ENCODE measurements at regions not wholly inside any gene's neighbourhood (a gene's known extent, or its start where the extent isn't known, plus 50 kb on each side); places are given as distances from the start of the nearest gene placed in this dataset.
"Not testable (repeated sequence)": the region's sequence is repeated elsewhere in the genome, so short reads cannot be mapped to it uniquely, and the experiment has no call there.

GRCh38 chr13:50286324-50286723 is 271.1 kb downstream of the KCNRG start:
- Histone ChIP-seq H3K36me3 (ENCODE audit: control insufficient read depth in 3 of 3, insufficient read depth in 3 of 3, low read length in 3 of 3) (no peaks in the 10 kb centered on the region), H3K4me1 (ENCODE audit: control insufficient read depth in 3 of 3, insufficient read depth in 3 of 3, low read length in 3 of 3) (no peaks in the 10 kb centered on the region), H3K4me3 (ENCODE audit: low read length in 3 of 3) (no peak overlapping the region), H3K9me3 (ENCODE audit: control insufficient read depth in 3 of 3, low read length in 3 of 3) (peaks cover 0 to 3% (median 0%) of the 10 kb centered on the region in 3 donors), H3K27me3 (ENCODE audit: control insufficient read depth in 3 of 3, insufficient read depth in 3 of 3, low read length in 3 of 3) (no peaks in the 10 kb centered on the region), H3K27ac (ENCODE audit: low read depth, low read length) (no peak overlapping the region), H3K9ac (ENCODE audit: low read depth in 1 of 3, low read length in 3 of 3) (no peak overlapping the region)

- Histone ChIP-seq H3K36me3 (ENCODE audit: control insufficient read depth in 3 of 3, insufficient read depth in 3 of 3, low read length in 3 of 3) (no peaks in the 10 kb centered on the region), H3K27me3 (ENCODE audit: control insufficient read depth in 3 of 3, insufficient read depth in 3 of 3, low read length in 3 of 3) (no peaks in the 10 kb centered on the region), H3K27ac (ENCODE audit: low read depth, low read length) (no peak overlapping the region), H3K4me3 (ENCODE audit: low read length in 3 of 3) (peak overlapping the region in 1 of 3 donors; percentile 1), H3K4me1 (ENCODE audit: control insufficient read depth in 3 of 3, insufficient read depth in 3 of 3, low read length in 3 of 3) (no peaks in the 10 kb centered on the region), H3K9ac (ENCODE audit: low read depth in 1 of 3, low read length in 3 of 3) (no peak overlapping the region), H3K9me3 (ENCODE audit: control insufficient read depth in 3 of 3, low read length in 3 of 3) (peaks cover 0 to 3% (median 0%) of the 10 kb centered on the region in 3 donors)
These were observed 274.9 kb downstream of the KCNRG start for GRCh38 chr13:50290186-50290585.

- no peak overlapping the region for H3K27ac ChIP-seq (ENCODE audit: low read depth, low read length)
These were observed 276.4 kb downstream of the KCNRG start for GRCh38 chr13:50291611-50292010.

GRCh38 chr13:50292081-50292480 is 276.8 kb downstream of the KCNRG start:
- Histone ChIP-seq H3K36me3 (ENCODE audit: control insufficient read depth in 3 of 3, insufficient read depth in 3 of 3, low read length in 3 of 3) (no peaks in the 10 kb centered on the region), H3K27me3 (ENCODE audit: control insufficient read depth in 3 of 3, insufficient read depth in 3 of 3, low read length in 3 of 3) (no peaks in the 10 kb centered on the region), H3K27ac (ENCODE audit: low read depth, low read length) (no peak overlapping the region)

More at GRCh38 chr13:50291611-50292010, 276.4 kb downstream of the KCNRG start:
- Histone ChIP-seq H3K4me3 (ENCODE audit: low read length in 3 of 3) (no peak overlapping the region), H3K9me3 (ENCODE audit: control insufficient read depth in 3 of 3, low read length in 3 of 3) (peaks cover 0 to 3% (median 0%) of the 10 kb centered on the region in 3 donors), H3K9ac (ENCODE audit: low read depth in 1 of 3, low read length in 3 of 3) (no peak overlapping the region), H3K36me3 (ENCODE audit: control insufficient read depth in 3 of 3, insufficient read depth in 3 of 3, low read length in 3 of 3) (no peaks in the 10 kb centered on the region), H3K4me1 (ENCODE audit: control insufficient read depth in 3 of 3, insufficient read depth in 3 of 3, low read length in 3 of 3) (no peaks in the 10 kb centered on the region), H3K27me3 (ENCODE audit: control insufficient read depth in 3 of 3, insufficient read depth in 3 of 3, low read length in 3 of 3) (no peaks in the 10 kb centered on the region)

GRCh38 chr13:50294425-50294824 is 279.2 kb downstream of the KCNRG start:
- not testable (repeated sequence) for H3K4me3 ChIP-seq (ENCODE audit: low read length in 3 of 3); H3K4me1 ChIP-seq (ENCODE audit: control insufficient read depth in 3 of 3, insufficient read depth in 3 of 3, low read length in 3 of 3); H3K27ac ChIP-seq (ENCODE audit: low read depth, low read length); H3K9me3 ChIP-seq (ENCODE audit: control insufficient read depth in 3 of 3, low read length in 3 of 3); H3K27me3 ChIP-seq (ENCODE audit: control insufficient read depth in 3 of 3, insufficient read depth in 3 of 3, low read length in 3 of 3); H3K36me3 ChIP-seq (ENCODE audit: control insufficient read depth in 3 of 3, insufficient read depth in 3 of 3, low read length in 3 of 3); H3K9ac ChIP-seq (ENCODE audit: low read depth in 1 of 3, low read length in 3 of 3)

More at GRCh38 chr13:50292081-50292480, 276.8 kb downstream of the KCNRG start:
- H3K9ac ChIP-seq (ENCODE audit: low read depth in 1 of 3, low read length in 3 of 3) = no peak overlapping the region
- H3K4me3 ChIP-seq (ENCODE audit: low read length in 3 of 3) = no peak overlapping the region
- H3K4me1 ChIP-seq (ENCODE audit: control insufficient read depth in 3 of 3, insufficient read depth in 3 of 3, low read length in 3 of 3) = no peaks in the 10 kb centered on the region
- peaks cover 0 to 3% (median 0%) of the 10 kb centered on the region in 3 donors for H3K9me3 ChIP-seq (ENCODE audit: control insufficient read depth in 3 of 3, low read length in 3 of 3)

- H3K9ac ChIP-seq (ENCODE audit: low read depth in 1 of 3, low read length in 3 of 3) = no peak overlapping the region
- H3K4me3 ChIP-seq (ENCODE audit: low read length in 3 of 3) = no peak overlapping the region
- H3K36me3 ChIP-seq (ENCODE audit: control insufficient read depth in 3 of 3, insufficient read depth in 3 of 3, low read length in 3 of 3) = no peaks in the 10 kb centered on the region
- no peak overlapping the region for H3K27ac ChIP-seq (ENCODE audit: low read depth, low read length)
- no peaks in the 10 kb centered on the region for H3K4me1 ChIP-seq (ENCODE audit: control insufficient read depth in 3 of 3, insufficient read depth in 3 of 3, low read length in 3 of 3)
- no peaks in the 10 kb centered on the region for H3K9me3 ChIP-seq (ENCODE audit: control insufficient read depth in 3 of 3, low read length in 3 of 3)
- no peaks in the 10 kb centered on the region for H3K27me3 ChIP-seq (ENCODE audit: control insufficient read depth in 3 of 3, insufficient read depth in 3 of 3, low read length in 3 of 3)
These were observed 284.5 kb downstream of the KCNRG start for GRCh38 chr13:50299546-50300249.

- Histone ChIP-seq H3K27me3 (ENCODE audit: control insufficient read depth in 3 of 3, insufficient read depth in 3 of 3, low read length in 3 of 3) (no peaks in the 10 kb centered on the region), H3K27ac (ENCODE audit: low read depth, low read length) (no peak overlapping the region), H3K9me3 (ENCODE audit: control insufficient read depth in 3 of 3, low read length in 3 of 3) (no peaks in the 10 kb centered on the region), H3K9ac (ENCODE audit: low read depth in 1 of 3, low read length in 3 of 3) (no peak overlapping the region), H3K4me1 (ENCODE audit: control insufficient read depth in 3 of 3, insufficient read depth in 3 of 3, low read length in 3 of 3) (no peaks in the 10 kb centered on the region), H3K4me3 (ENCODE audit: low read length in 3 of 3) (no peak overlapping the region), H3K36me3 (ENCODE audit: control insufficient read depth in 3 of 3, insufficient read depth in 3 of 3, low read length in 3 of 3) (no peaks in the 10 kb centered on the region)
These were observed 288.9 kb downstream of the KCNRG start for GRCh38 chr13:50303963-50304721.

GRCh38 chr13:50306156-50306555 is 290.9 kb downstream of the KCNRG start:
- no peak overlapping the region for H3K27ac ChIP-seq (ENCODE audit: low read depth, low read length)
- no peak overlapping the region for H3K4me3 ChIP-seq (ENCODE audit: low read length in 3 of 3)
- H3K9ac ChIP-seq (ENCODE audit: low read depth in 1 of 3, low read length in 3 of 3) = no peak overlapping the region
- H3K9me3 ChIP-seq (ENCODE audit: control insufficient read depth in 3 of 3, low read length in 3 of 3) = no peaks in the 10 kb centered on the region
- H3K4me1 ChIP-seq (ENCODE audit: control insufficient read depth in 3 of 3, insufficient read depth in 3 of 3, low read length in 3 of 3) = peaks cover 0 to 3% (median 0%) of the 10 kb centered on the region in 3 donors
- no peaks in the 10 kb centered on the region for H3K36me3 ChIP-seq (ENCODE audit: control insufficient read depth in 3 of 3, insufficient read depth in 3 of 3, low read length in 3 of 3)
- no peaks in the 10 kb centered on the region for H3K27me3 ChIP-seq (ENCODE audit: control insufficient read depth in 3 of 3, insufficient read depth in 3 of 3, low read length in 3 of 3)

- Histone ChIP-seq H3K4me1 (ENCODE audit: control insufficient read depth in 3 of 3, insufficient read depth in 3 of 3, low read length in 3 of 3) (peaks cover 0 to 3% (median 0%) of the 10 kb centered on the region in 3 donors), H3K27ac (ENCODE audit: low read depth, low read length) (no peak overlapping the region), H3K27me3 (ENCODE audit: control insufficient read depth in 3 of 3, insufficient read depth in 3 of 3, low read length in 3 of 3) (no peaks in the 10 kb centered on the region), H3K4me3 (ENCODE audit: low read length in 3 of 3) (no peak overlapping the region), H3K9ac (ENCODE audit: low read depth in 1 of 3, low read length in 3 of 3) (no peak overlapping the region), H3K9me3 (ENCODE audit: control insufficient read depth in 3 of 3, low read length in 3 of 3) (no peaks in the 10 kb centered on the region), H3K36me3 (ENCODE audit: control insufficient read depth in 3 of 3, insufficient read depth in 3 of 3, low read length in 3 of 3) (no peaks in the 10 kb centered on the region)
These were observed 294.1 kb downstream of the KCNRG start for GRCh38 chr13:50309318-50309717.

GRCh38 chr13:50309882-50310594 is 294.8 kb downstream of the KCNRG start:
- H3K4me3 ChIP-seq (ENCODE audit: low read length in 3 of 3) = no peak overlapping the region
- H3K4me1 ChIP-seq (ENCODE audit: control insufficient read depth in 3 of 3, insufficient read depth in 3 of 3, low read length in 3 of 3) = peaks cover 0 to 3% (median 0%) of the 10 kb centered on the region in 3 donors
- H3K27me3 ChIP-seq (ENCODE audit: control insufficient read depth in 3 of 3, insufficient read depth in 3 of 3, low read length in 3 of 3) = no peaks in the 10 kb centered on the region
- no peak overlapping the region for H3K27ac ChIP-seq (ENCODE audit: low read depth, low read length)
- H3K9me3 ChIP-seq (ENCODE audit: control insufficient read depth in 3 of 3, low read length in 3 of 3) = no peaks in the 10 kb centered on the region
- no peaks in the 10 kb centered on the region for H3K36me3 ChIP-seq (ENCODE audit: control insufficient read depth in 3 of 3, insufficient read depth in 3 of 3, low read length in 3 of 3)
- no peak overlapping the region for H3K9ac ChIP-seq (ENCODE audit: low read depth in 1 of 3, low read length in 3 of 3)
